OCI-LY3 (cell line): ENCODE measurements at regions not wholly inside any gene's neighbourhood (a gene's known extent, or its start where the extent isn't known, plus 50 kb on each side); places are given as distances from the start of the nearest gene placed in this dataset.

ENCODE experiments used
- EZH2phosphoT487 ChIP-seq: fragments of 200-600 bp; shearing (Covaris generic); IDR thresholded peaks from 2 replicates; pipeline ENCODE4 v1.6.1; 2018; ENCODE audit warnings: antibody characterized with exemption, mixed run types, low read depth
- TF ChIP-seq, protein P1 (sequence below): fragments of 200-600, 300-600 bp; sonication (generic); IDR thresholded peaks from 2 replicates; pipeline ENCODE4 v1.5.1; 2014; ENCODE audit warnings: antibody characterized with exemption, low read length, low read depth

DNA sequence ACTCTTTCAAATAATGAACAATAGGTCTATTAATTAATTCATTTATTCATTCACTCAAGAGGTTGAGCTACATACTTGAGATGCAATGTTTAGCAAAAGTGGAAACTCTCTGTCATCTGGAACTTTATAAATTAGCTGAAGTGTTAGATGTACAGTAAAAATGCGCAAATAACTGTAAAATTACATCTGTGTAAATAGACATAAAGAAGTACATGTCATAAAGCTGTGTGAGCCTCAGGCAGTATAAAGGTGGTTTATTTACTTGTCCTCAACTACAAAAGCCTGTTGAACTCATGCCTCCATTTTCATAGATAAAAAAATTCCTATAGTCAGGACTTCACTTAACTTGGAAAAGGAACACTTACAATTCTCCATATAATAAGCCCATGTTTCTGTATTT is 343.1 kb downstream of the CDH11 start:
- TF ChIP-seq, protein P1, sequence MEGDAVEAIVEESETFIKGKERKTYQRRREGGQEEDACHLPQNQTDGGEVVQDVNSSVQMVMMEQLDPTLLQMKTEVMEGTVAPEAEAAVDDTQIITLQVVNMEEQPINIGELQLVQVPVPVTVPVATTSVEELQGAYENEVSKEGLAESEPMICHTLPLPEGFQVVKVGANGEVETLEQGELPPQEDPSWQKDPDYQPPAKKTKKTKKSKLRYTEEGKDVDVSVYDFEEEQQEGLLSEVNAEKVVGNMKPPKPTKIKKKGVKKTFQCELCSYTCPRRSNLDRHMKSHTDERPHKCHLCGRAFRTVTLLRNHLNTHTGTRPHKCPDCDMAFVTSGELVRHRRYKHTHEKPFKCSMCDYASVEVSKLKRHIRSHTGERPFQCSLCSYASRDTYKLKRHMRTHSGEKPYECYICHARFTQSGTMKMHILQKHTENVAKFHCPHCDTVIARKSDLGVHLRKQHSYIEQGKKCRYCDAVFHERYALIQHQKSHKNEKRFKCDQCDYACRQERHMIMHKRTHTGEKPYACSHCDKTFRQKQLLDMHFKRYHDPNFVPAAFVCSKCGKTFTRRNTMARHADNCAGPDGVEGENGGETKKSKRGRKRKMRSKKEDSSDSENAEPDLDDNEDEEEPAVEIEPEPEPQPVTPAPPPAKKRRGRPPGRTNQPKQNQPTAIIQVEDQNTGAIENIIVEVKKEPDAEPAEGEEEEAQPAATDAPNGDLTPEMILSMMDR: no peak
- no peak for TF ChIP-seq EZH2phosphoT487
